CD14-positive monocyte (primary cell): ENCODE measurements at regions not wholly inside any gene's neighbourhood (a gene's known extent, or its start where the extent isn't known, plus 50 kb on each side); places are given as distances from the start of the nearest gene placed in this dataset.

Source experiments
- DNase-seq, 3 donors: peaks; one replicate each; pipeline ENCODE4 v3.0.0-alpha.2; 2011 to 2022
- H2AFZ ChIP-seq: 2 replicates; pipeline ENCODE4 v1.6.0; 2012; ENCODE audit warnings: mild to moderate bottlenecking, low read depth, low read length, inconsistent platforms; ENCODE audit not compliant: insufficient read depth, poor library complexity, severe bottlenecking
- H3K27ac ChIP-seq, 2 donors: 1 replicate in 1 of 2; 2 replicates in 1 of 2; pipeline ENCODE4 v1.5.1; 2012 to 2013; ENCODE audit warnings: low read length in 2 of 2, control low read depth in 1 of 2, inconsistent platforms in 1 of 2, low read depth in 1 of 2, mild to moderate bottlenecking in 1 of 2
- H3K27me3 ChIP-seq, 2 donors: one replicate each; pipeline versions ENCODE4 v1.6.0 to v1.6.1; 2011 to 2013; ENCODE audit warnings: low read length in 2 of 2; ENCODE audit not compliant: control insufficient read depth in 2 of 2, insufficient read depth in 2 of 2
- H3K36me3 ChIP-seq, 2 donors: replicated peaks in 1 of 2; 1 replicate in 1 of 2; 2 replicates in 1 of 2; pipeline versions ENCODE4 v1.5.1 to v1.6.1; 2012 to 2013; ENCODE audit warnings: low read length in 2 of 2, control low read depth in 1 of 2, inconsistent platforms in 1 of 2, mild to moderate bottlenecking in 1 of 2; ENCODE audit not compliant: insufficient read depth in 2 of 2, control insufficient read depth in 1 of 2
- H3K4me1 ChIP-seq, 2 donors: 1 replicate in 1 of 2; 2 replicates in 1 of 2; pipeline versions ENCODE4 v1.5.1 to v1.6.1; 2012 to 2013; ENCODE audit warnings: low read length in 2 of 2, control low read depth in 1 of 2, inconsistent platforms in 1 of 2, mild to moderate bottlenecking in 1 of 2, moderate library complexity in 1 of 2; ENCODE audit not compliant: insufficient read depth in 2 of 2, control insufficient read depth in 1 of 2
- H3K4me2 ChIP-seq: replicated peaks from 2 replicates; pipeline ENCODE3; 2012; ENCODE audit warnings: low read length, moderate library complexity, mild to moderate bottlenecking; ENCODE audit not compliant: poor library complexity, severe bottlenecking; ENCODE audit errors: extremely low read depth
- H3K4me3 ChIP-seq, 3 experiments: fragments of 200-600 bp in 1 of 3; sonication (generic) in 1 of 3; replicated peaks in 1 of 3; 1 replicate in 2 of 3; 2 replicates in 1 of 3; pipeline ENCODE4 v1.5.1; 2011 to 2013; ENCODE audit warnings: low read length in 3 of 3, mild to moderate bottlenecking in 3 of 3, control low read depth in 2 of 3, low read depth in 2 of 3, inconsistent platforms in 1 of 3, moderate library complexity in 1 of 3
- H3K79me2 ChIP-seq: 2 replicates; pipeline ENCODE4 v1.6.0; 2012; ENCODE audit warnings: mild to moderate bottlenecking, control low read depth, inconsistent platforms, low read length, moderate library complexity; ENCODE audit not compliant: insufficient read depth
- H3K9ac ChIP-seq: 2 replicates; pipeline ENCODE4 v1.6.0; 2017; ENCODE audit warnings: low read length, mild to moderate bottlenecking; ENCODE audit not compliant: insufficient read depth, poor library complexity, severe bottlenecking
- H3K9me3 ChIP-seq, 2 donors: replicated peaks in 1 of 2; 1 replicate in 1 of 2; 2 replicates in 1 of 2; pipeline versions ENCODE4 v1.5.1 to v1.6.1; 2012 to 2013; ENCODE audit warnings: low read length in 2 of 2, control low read depth in 1 of 2; ENCODE audit not compliant: control insufficient read depth in 1 of 2, insufficient read depth in 1 of 2
- H4K20me1 ChIP-seq: 2 replicates; pipeline ENCODE4 v1.6.0; 2012; ENCODE audit warnings: mild to moderate bottlenecking, low read length, control low read depth, moderate library complexity; ENCODE audit not compliant: insufficient read depth
- H3K27ac Mint-ChIP-seq, 7 donors: one replicate each; pipeline ENCODE4 v1.8.0; 2020; ENCODE audit warnings: mild to moderate bottlenecking in 7 of 7, mixed read lengths in 7 of 7, moderate library complexity in 6 of 7, inconsistent platforms in 2 of 7
- H3K27me3 Mint-ChIP-seq, 3 donors: one replicate each; pipeline ENCODE4 v1.8.0; 2021 to 2022; ENCODE audit warnings: low read depth in 3 of 3, mild to moderate bottlenecking in 3 of 3, mixed read lengths in 3 of 3, moderate library complexity in 3 of 3, inconsistent platforms in 1 of 3
- H3K36me3 Mint-ChIP-seq, 2 donors: one replicate each; pipeline ENCODE4 v1.8.0; 2020; ENCODE audit warnings: mixed read lengths in 2 of 2, inconsistent platforms in 1 of 2, mild to moderate bottlenecking in 1 of 2
- H3K4me1 Mint-ChIP-seq: one replicate; pipeline ENCODE4 v1.8.0; 2020; ENCODE audit warnings: mild to moderate bottlenecking, mixed read lengths
- H3K4me3 Mint-ChIP-seq, 2 donors: one replicate each; pipeline ENCODE4 v1.8.0; 2020; ENCODE audit warnings: mild to moderate bottlenecking in 2 of 2, mixed read lengths in 2 of 2, moderate library complexity in 1 of 2
- H3K9me3 Mint-ChIP-seq, 7 donors: one replicate each; pipeline ENCODE4 v1.8.0; 2020 to 2022; ENCODE audit warnings: mixed read lengths in 7 of 7, mild to moderate bottlenecking in 6 of 7, moderate library complexity in 6 of 7, inconsistent platforms in 2 of 7
- CTCF ChIP-seq: fragments of 200-600 bp; IDR thresholded peaks from one replicate; pipeline ENCODE4 v1.8.0; 2022; ENCODE audit warnings: antibody characterized with exemption, mild to moderate bottlenecking
- WGBS: methylation state at CpG from one replicate; pipeline ENCODE4 v1.1.5; 2013; ENCODE audit warnings: missing lambda C conversion rate; ENCODE audit not compliant: insufficient coverage; 5-methylcytosine and 5-hydroxymethylcytosine counted together
- intact Hi-C, 2 donors: fragments of 100-400 bp; cut with micrococcal nuclease; formaldehyde crosslinking; loops; one replicate each; pipeline versions ENCODE4 v1.15.0 to v1.15.1; 2023

- H4K20me1 ChIP-seq: no peaks in the 10 kb centered on the region
- Mint-ChIP-seq H3K36me3 (no peaks in the 10 kb centered on the region), H3K4me3 (no peak overlapping the region), H3K27ac (peak overlapping the region in 1 of 7 donors; percentile 32), H3K27me3 (peaks cover 0 to 8% (median 3%) of the 10 kb centered on the region in 3 donors), H3K9me3 (peaks cover 0 to 8% (median 2%) of the 10 kb centered on the region in 7 donors), H3K4me1 (no peaks in the 10 kb centered on the region)
- no peak overlapping the region for H3K4me3 ChIP-seq
- WGBS: no CpG with 5 or more reads among the region's 5 CpGs
- no peaks in the 10 kb centered on the region for H3K79me2 ChIP-seq
- H3K4me2 ChIP-seq: no peak overlapping the region
- H2AFZ ChIP-seq: no peak overlapping the region
- H3K27me3 ChIP-seq: no peaks in the 10 kb centered on the region
- H3K9me3 ChIP-seq: peaks cover 0 to 3% of the 10 kb centered on the region in 2 donors
- no peaks in the 10 kb centered on the region for H3K36me3 ChIP-seq
- H3K9ac ChIP-seq: no peak overlapping the region
- TF ChIP-seq CTCF: no peak
- no peak overlapping the region for H3K27ac ChIP-seq
- no peak for DNase-seq
- intact Hi-C loops: no loop called here
- H3K4me1 ChIP-seq: no peaks in the 10 kb centered on the region
Observed at GRCh38 chr18:10340821-10341220, 113.6 kb upstream of the APCDD1 start.

GRCh38 chr18:10343778-10344177 is 110.7 kb upstream of the APCDD1 start:
- no peak for DNase-seq
- H3K9me3 Mint-ChIP-seq: peaks cover 0 to 8% (median 2%) of the 10 kb centered on the region in 7 donors
- H3K27ac ChIP-seq: no peak overlapping the region
- H3K27me3 Mint-ChIP-seq: peaks cover 0 to 5% (median 3%) of the 10 kb centered on the region in 3 donors
- H3K36me3 ChIP-seq: no peaks in the 10 kb centered on the region
- TF ChIP-seq CTCF: no peak
- no peak overlapping the region for H2AFZ ChIP-seq
- H3K4me3 ChIP-seq: no peak overlapping the region
- WGBS: 95% methylated on average over 11 of the region's 11 CpGs
- H3K9me3 ChIP-seq: peaks cover 0 to 3% of the 10 kb centered on the region in 2 donors
- no peaks in the 10 kb centered on the region for H3K4me1 ChIP-seq
- no peaks in the 10 kb centered on the region for H3K4me1 Mint-ChIP-seq
- H3K9ac ChIP-seq: no peak overlapping the region
- H3K36me3 Mint-ChIP-seq: no peaks in the 10 kb centered on the region
- no peak overlapping the region for H3K4me2 ChIP-seq
- no peaks in the 10 kb centered on the region for H3K27me3 ChIP-seq
- H3K27ac Mint-ChIP-seq: no peak overlapping the region
- no peaks in the 10 kb centered on the region for H3K79me2 ChIP-seq
- no peak overlapping the region for H3K4me3 Mint-ChIP-seq
- intact Hi-C loops: no loop called here
- H4K20me1 ChIP-seq: no peaks in the 10 kb centered on the region
